ENCODE measurements at regions not wholly inside any gene's neighbourhood (a gene's known extent, or its start where the extent isn't known, plus 50 kb on each side); places are given as distances from the start of the nearest gene placed in this dataset.
"Not testable (repeated sequence)": the region's sequence is repeated elsewhere in the genome, so short reads cannot be mapped to it uniquely, and the experiment has no call there.

GRCh38 chr7:67635271-67635670 is 638.6 kb downstream of the TYW1 start:
- Histone ChIP-seq H2AFZ (no peak overlapping the region), H3K4me1 (no peaks in the 10 kb centered on the region), H3K4me2 (ENCODE audit: low read length) (no peak overlapping the region), H3K27me3 (ENCODE audit: control insufficient read depth, insufficient read depth, low read length) (no peaks in the 10 kb centered on the region), H3K36me3 (ENCODE audit: control insufficient read depth, insufficient read depth, low read length) (no peaks in the 10 kb centered on the region), H3K9ac (no peak overlapping the region), H3K27ac (no peak overlapping the region), H3K4me3 (ENCODE audit: low read depth, low read length) (no peak overlapping the region), H3K79me2 (no peaks in the 10 kb centered on the region), H3K9me3 (ENCODE audit: control insufficient read depth, low read length) (no peaks in the 10 kb centered on the region)
- TF ChIP-seq CTCF (IDR thresholded peaks at IDR 0.05), result no peak

- Histone ChIP-seq H2AFZ (no peak overlapping the region), H3K79me2 (no peaks in the 10 kb centered on the region), H3K9ac (no peak overlapping the region), H3K9me3 (ENCODE audit: control insufficient read depth, low read length) (no peaks in the 10 kb centered on the region), H3K36me3 (ENCODE audit: control insufficient read depth, insufficient read depth, low read length) (no peaks in the 10 kb centered on the region), H3K4me3 (ENCODE audit: low read depth, low read length) (no peak overlapping the region), H3K4me2 (ENCODE audit: low read length) (no peak overlapping the region), H3K27ac (no peak overlapping the region), H3K27me3 (ENCODE audit: control insufficient read depth, insufficient read depth, low read length) (no peaks in the 10 kb centered on the region), H3K4me1 (no peaks in the 10 kb centered on the region)
- no peak for TF ChIP-seq CTCF (IDR thresholded peaks at IDR 0.05)
Observed at GRCh38 chr7:67636348-67637022, 639.9 kb downstream of the TYW1 start.

GRCh38 chr7:67637023-67637358 is 640.4 kb downstream of the TYW1 start:
- Histone ChIP-seq H3K79me2 (no peaks in the 10 kb centered on the region), H2AFZ (no peak overlapping the region), H3K4me1 (no peaks in the 10 kb centered on the region), H3K4me2 (ENCODE audit: low read length) (no peak overlapping the region), H3K36me3 (ENCODE audit: control insufficient read depth, insufficient read depth, low read length) (no peaks in the 10 kb centered on the region), H3K27ac (no peak overlapping the region), H3K9ac (no peak overlapping the region), H3K27me3 (ENCODE audit: control insufficient read depth, insufficient read depth, low read length) (no peaks in the 10 kb centered on the region), H3K9me3 (ENCODE audit: control insufficient read depth, low read length) (no peaks in the 10 kb centered on the region), H3K4me3 (ENCODE audit: low read depth, low read length) (no peak overlapping the region)
- no peak for TF ChIP-seq CTCF (IDR thresholded peaks at IDR 0.05)

- H3K36me3 ChIP-seq (ENCODE audit: control insufficient read depth, insufficient read depth, low read length); H3K4me3 ChIP-seq (ENCODE audit: low read depth, low read length); H3K4me1 ChIP-seq; H3K27me3 ChIP-seq (ENCODE audit: control insufficient read depth, insufficient read depth, low read length); H3K9ac ChIP-seq; H2AFZ ChIP-seq; H3K79me2 ChIP-seq; H3K9me3 ChIP-seq (ENCODE audit: control insufficient read depth, low read length); H3K27ac ChIP-seq; H3K4me2 ChIP-seq (ENCODE audit: low read length): not testable (repeated sequence)
Observed at GRCh38 chr7:67642542-67642941, 645.9 kb downstream of the TYW1 start.

GRCh38 chr7:67644151-67644550 is 647.5 kb downstream of the TYW1 start:
- Histone ChIP-seq H3K9ac (no peak overlapping the region), H2AFZ (no peak overlapping the region), H3K4me3 (ENCODE audit: low read depth, low read length) (no peak overlapping the region), H3K4me2 (ENCODE audit: low read length) (no peak overlapping the region), H3K27ac (no peak overlapping the region), H3K36me3 (ENCODE audit: control insufficient read depth, insufficient read depth, low read length) (no peaks in the 10 kb centered on the region), H3K79me2 (no peaks in the 10 kb centered on the region), H3K4me1 (no peaks in the 10 kb centered on the region), H3K9me3 (ENCODE audit: control insufficient read depth, low read length) (no peaks in the 10 kb centered on the region), H3K27me3 (ENCODE audit: control insufficient read depth, insufficient read depth, low read length) (no peaks in the 10 kb centered on the region)
- TF ChIP-seq CTCF (IDR thresholded peaks at IDR 0.05), result no peak
